ENCODE measurements at regions not wholly inside any gene's neighbourhood (a gene's known extent, or its start where the extent isn't known, plus 50 kb on each side); places are given as distances from the start of the nearest gene placed in this dataset.

DNA sequence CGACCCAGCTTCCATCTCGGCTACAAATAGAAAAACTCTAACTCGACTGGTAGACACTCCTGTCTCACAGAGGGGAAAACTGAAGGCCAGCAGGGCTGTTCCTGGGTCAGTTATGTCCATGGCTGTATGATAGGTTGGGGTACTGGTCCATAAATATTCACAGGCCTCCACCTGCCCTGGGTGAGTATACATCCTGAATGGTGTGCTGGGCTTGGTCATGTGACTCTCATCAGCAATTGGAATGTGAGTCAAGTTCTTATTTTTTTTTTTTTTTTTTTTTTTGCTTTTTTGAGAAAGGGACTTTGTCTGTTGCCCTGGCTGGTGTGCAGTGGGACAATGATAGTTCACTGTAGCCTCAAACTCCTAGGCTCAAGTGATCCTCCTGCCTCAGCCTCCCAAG lies 58.3 kb upstream of the NEK6 start:
- TF ChIP-seq, protein P1, sequence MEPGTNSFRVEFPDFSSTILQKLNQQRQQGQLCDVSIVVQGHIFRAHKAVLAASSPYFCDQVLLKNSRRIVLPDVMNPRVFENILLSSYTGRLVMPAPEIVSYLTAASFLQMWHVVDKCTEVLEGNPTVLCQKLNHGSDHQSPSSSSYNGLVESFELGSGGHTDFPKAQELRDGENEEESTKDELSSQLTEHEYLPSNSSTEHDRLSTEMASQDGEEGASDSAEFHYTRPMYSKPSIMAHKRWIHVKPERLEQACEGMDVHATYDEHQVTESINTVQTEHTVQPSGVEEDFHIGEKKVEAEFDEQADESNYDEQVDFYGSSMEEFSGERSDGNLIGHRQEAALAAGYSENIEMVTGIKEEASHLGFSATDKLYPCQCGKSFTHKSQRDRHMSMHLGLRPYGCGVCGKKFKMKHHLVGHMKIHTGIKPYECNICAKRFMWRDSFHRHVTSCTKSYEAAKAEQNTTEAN (CRISPR knock-in tag; IDR thresholded peaks at IDR 0.05): no peak
- TF ChIP-seq PRRX2 (CRISPR knock-in tag; IDR thresholded peaks at IDR 0.05) (no peak), SMAD3 (CRISPR knock-in tag; IDR thresholded peaks at IDR 0.05; ENCODE audit: borderline replicate concordance) (no peak), ATF1 (CRISPR knock-in tag; IDR thresholded peaks at IDR 0.05) (no peak), SP1 (CRISPR knock-in tag; conservative IDR thresholded peaks at IDR 0.05) (no peak), TEAD4 (CRISPR knock-in tag; IDR thresholded peaks at IDR 0.05) (no peak), NFYB (CRISPR knock-in tag; conservative IDR thresholded peaks at IDR 0.05; ENCODE audit: low read depth) (no peak), ZNF317 (CRISPR knock-in tag; IDR thresholded peaks at IDR 0.05; ENCODE audit: borderline replicate concordance, low read depth) (no peak)
- TF ChIP-seq, protein P2, sequence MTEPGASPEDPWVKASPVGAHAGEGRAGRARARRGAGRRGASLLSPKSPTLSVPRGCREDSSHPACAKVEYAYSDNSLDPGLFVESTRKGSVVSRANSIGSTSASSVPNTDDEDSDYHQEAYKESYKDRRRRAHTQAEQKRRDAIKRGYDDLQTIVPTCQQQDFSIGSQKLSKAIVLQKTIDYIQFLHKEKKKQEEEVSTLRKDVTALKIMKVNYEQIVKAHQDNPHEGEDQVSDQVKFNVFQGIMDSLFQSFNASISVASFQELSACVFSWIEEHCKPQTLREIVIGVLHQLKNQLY (CRISPR knock-in tag; IDR thresholded peaks at IDR 0.05): no peak
- TF ChIP-seq, protein P3, sequence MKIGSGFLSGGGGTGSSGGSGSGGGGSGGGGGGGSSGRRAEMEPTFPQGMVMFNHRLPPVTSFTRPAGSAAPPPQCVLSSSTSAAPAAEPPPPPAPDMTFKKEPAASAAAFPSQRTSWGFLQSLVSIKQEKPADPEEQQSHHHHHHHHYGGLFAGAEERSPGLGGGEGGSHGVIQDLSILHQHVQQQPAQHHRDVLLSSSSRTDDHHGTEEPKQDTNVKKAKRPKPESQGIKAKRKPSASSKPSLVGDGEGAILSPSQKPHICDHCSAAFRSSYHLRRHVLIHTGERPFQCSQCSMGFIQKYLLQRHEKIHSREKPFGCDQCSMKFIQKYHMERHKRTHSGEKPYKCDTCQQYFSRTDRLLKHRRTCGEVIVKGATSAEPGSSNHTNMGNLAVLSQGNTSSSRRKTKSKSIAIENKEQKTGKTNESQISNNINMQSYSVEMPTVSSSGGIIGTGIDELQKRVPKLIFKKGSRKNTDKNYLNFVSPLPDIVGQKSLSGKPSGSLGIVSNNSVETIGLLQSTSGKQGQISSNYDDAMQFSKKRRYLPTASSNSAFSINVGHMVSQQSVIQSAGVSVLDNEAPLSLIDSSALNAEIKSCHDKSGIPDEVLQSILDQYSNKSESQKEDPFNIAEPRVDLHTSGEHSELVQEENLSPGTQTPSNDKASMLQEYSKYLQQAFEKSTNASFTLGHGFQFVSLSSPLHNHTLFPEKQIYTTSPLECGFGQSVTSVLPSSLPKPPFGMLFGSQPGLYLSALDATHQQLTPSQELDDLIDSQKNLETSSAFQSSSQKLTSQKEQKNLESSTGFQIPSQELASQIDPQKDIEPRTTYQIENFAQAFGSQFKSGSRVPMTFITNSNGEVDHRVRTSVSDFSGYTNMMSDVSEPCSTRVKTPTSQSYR (CRISPR knock-in tag; IDR thresholded peaks at IDR 0.05): no peak
- ATAC-seq (no peak), DNase-seq (ENCODE audit: low spot score) (no peak)
- 0 out of 2 replicates have a peak, but pooled peaks cover 8% of the 10 kb centered on the region for H3K4me1 Mint-ChIP-seq
- no peak overlapping the region for H3K4me3 Mint-ChIP-seq
- no peak overlapping the region for H3K27ac Mint-ChIP-seq
- peaks cover 22% of the 10 kb centered on the region for H3K9me3 Mint-ChIP-seq
- peaks cover 4% of the 10 kb centered on the region; the same call in 1 of the 2 replicates for H3K36me3 Mint-ChIP-seq
- peaks cover 1% of the 10 kb centered on the region; the same call in 1 of the 2 replicates for H3K27me3 Mint-ChIP-seq (ENCODE audit: low read depth)
- ChIA-PET CTCF (no interaction called here), POLR2A (no interaction called here)

DNA sequence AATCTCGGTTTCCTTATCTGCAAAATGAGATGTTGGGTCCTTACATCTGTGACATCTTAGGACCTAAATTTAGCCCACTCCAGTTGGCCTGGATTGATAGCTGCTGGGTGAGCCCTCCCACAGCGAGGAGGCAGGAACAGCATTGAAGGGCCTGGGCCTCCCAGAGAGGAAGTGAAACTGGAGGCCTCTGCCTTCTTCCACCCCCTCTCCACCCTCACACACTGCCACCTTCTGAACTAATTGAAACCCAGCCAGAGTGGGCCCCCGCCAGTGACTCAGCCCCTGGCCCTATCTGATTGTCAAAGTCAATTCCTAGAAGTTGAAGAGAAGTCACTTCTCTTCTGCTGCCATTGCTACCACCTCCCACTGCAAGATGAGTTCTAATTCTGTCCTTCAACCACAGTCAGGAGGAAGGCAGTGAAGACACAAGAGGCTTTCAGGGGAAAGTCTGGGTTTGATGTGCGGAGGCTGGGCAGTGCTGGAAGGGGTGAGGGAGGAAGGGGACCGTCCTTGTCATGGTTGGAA lies 55.2 kb upstream of the NEK6 start:
- H3K4me3 Mint-ChIP-seq: no peak overlapping the region
- ATAC-seq (peak; percentile 56; the same call in 1 of the 2 replicates), DNase-seq (ENCODE audit: low spot score) (no peak)
- ChIA-PET POLR2A (no interaction called here), CTCF (no interaction called here)
- TF ChIP-seq KAT7 (CRISPR knock-in tag; IDR thresholded peaks at IDR 0.05; ENCODE audit: borderline replicate concordance) (no peak), GABPB1 (CRISPR knock-in tag; IDR thresholded peaks at IDR 0.05) (no peak), ZNF138 (CRISPR knock-in tag; conservative IDR thresholded peaks at IDR 0.05) (no peak)
- TF ChIP-seq, protein P4, sequence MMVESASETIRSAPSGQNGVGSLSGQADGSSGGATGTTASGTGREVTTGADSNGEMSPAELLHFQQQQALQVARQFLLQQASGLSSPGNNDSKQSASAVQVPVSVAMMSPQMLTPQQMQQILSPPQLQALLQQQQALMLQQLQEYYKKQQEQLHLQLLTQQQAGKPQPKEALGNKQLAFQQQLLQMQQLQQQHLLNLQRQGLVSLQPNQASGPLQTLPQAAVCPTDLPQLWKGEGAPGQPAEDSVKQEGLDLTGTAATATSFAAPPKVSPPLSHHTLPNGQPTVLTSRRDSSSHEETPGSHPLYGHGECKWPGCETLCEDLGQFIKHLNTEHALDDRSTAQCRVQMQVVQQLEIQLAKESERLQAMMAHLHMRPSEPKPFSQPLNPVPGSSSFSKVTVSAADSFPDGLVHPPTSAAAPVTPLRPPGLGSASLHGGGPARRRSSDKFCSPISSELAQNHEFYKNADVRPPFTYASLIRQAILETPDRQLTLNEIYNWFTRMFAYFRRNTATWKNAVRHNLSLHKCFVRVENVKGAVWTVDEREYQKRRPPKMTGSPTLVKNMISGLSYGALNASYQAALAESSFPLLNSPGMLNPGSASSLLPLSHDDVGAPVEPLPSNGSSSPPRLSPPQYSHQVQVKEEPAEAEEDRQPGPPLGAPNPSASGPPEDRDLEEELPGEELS (CRISPR knock-in tag; IDR thresholded peaks at IDR 0.05): no peak
- TF ChIP-seq, protein P5, sequence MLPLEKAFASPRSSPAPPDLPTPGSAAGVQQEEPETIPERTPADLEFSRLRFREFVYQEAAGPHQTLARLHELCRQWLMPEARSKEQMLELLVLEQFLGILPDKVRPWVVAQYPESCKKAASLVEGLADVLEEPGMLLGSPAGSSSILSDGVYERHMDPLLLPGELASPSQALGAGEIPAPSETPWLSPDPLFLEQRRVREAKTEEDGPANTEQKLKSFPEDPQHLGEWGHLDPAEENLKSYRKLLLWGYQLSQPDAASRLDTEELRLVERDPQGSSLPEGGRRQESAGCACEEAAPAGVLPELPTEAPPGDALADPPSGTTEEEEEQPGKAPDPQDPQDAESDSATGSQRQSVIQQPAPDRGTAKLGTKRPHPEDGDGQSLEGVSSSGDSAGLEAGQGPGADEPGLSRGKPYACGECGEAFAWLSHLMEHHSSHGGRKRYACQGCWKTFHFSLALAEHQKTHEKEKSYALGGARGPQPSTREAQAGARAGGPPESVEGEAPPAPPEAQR (CRISPR knock-in tag; IDR thresholded peaks at IDR 0.05): no peak
- TF ChIP-seq, protein P3 (CRISPR knock-in tag; IDR thresholded peaks at IDR 0.05): no peak
- H3K27ac Mint-ChIP-seq: no peak overlapping the region
- H3K9me3 Mint-ChIP-seq: peaks cover 14% of the 10 kb centered on the region
- 0 out of 2 replicates have a peak, but pooled peaks cover 8% of the 10 kb centered on the region for H3K4me1 Mint-ChIP-seq
- H3K36me3 Mint-ChIP-seq: no peaks in the 10 kb centered on the region
- H3K27me3 Mint-ChIP-seq (ENCODE audit: low read depth): peaks cover 9% of the 10 kb centered on the region
